ENCODE measurements at regions not wholly inside any gene's neighbourhood (a gene's known extent, or its start where the extent isn't known, plus 50 kb on each side); places are given as distances from the start of the nearest gene placed in this dataset.

GRCh38 chr2:204170411-204170810, 233.8 kb downstream of the ICOS start:
- Mint-ChIP-seq H3K36me3 (no peaks in the 10 kb centered on the region), H3K9me3 (no peaks in the 10 kb centered on the region), H3K27ac (no peak overlapping the region), H3K4me1 (no peaks in the 10 kb centered on the region), H3K4me3 (no peak overlapping the region), H3K27me3 (no peaks in the 10 kb centered on the region)

GRCh38 chr2:204171432-204172144, 235.0 kb downstream of the ICOS start:
- no peaks in the 10 kb centered on the region for H3K27me3 Mint-ChIP-seq
- H3K4me1 Mint-ChIP-seq, result no peaks in the 10 kb centered on the region
- H3K4me3 Mint-ChIP-seq, result no peak overlapping the region
- H3K27ac Mint-ChIP-seq, result no peak overlapping the region
- H3K9me3 Mint-ChIP-seq, result no peaks in the 10 kb centered on the region
- H3K36me3 Mint-ChIP-seq, result no peaks in the 10 kb centered on the region

GRCh38 chr2:204172145-204172600, 235.6 kb downstream of the ICOS start:
- H3K4me1 Mint-ChIP-seq, result no peaks in the 10 kb centered on the region
- no peaks in the 10 kb centered on the region for H3K9me3 Mint-ChIP-seq
- H3K27ac Mint-ChIP-seq, result no peak overlapping the region
- no peaks in the 10 kb centered on the region for H3K36me3 Mint-ChIP-seq
- H3K4me3 Mint-ChIP-seq, result no peak overlapping the region
- H3K27me3 Mint-ChIP-seq, result no peaks in the 10 kb centered on the region

- Mint-ChIP-seq H3K27me3 (peaks cover 4% of the 10 kb centered on the region), H3K9me3 (no peaks in the 10 kb centered on the region), H3K36me3 (no peaks in the 10 kb centered on the region), H3K4me1 (no peaks in the 10 kb centered on the region), H3K4me3 (no peak overlapping the region), H3K27ac (no peak overlapping the region)
Observed at GRCh38 chr2:204174034-204174433, 237.5 kb downstream of the ICOS start.

GRCh38 chr2:204175552-204176271, 239.1 kb downstream of the ICOS start:
- Mint-ChIP-seq H3K4me3 (no peak overlapping the region), H3K36me3 (no peaks in the 10 kb centered on the region), H3K27ac (no peak overlapping the region), H3K4me1 (no peaks in the 10 kb centered on the region), H3K9me3 (no peaks in the 10 kb centered on the region), H3K27me3 (peaks cover 4% of the 10 kb centered on the region)

GRCh38 chr2:204176306-204176705, 239.7 kb downstream of the ICOS start:
- no peak overlapping the region for H3K4me3 Mint-ChIP-seq
- no peaks in the 10 kb centered on the region for H3K9me3 Mint-ChIP-seq
- no peaks in the 10 kb centered on the region for H3K36me3 Mint-ChIP-seq
- no peak overlapping the region for H3K27ac Mint-ChIP-seq
- H3K4me1 Mint-ChIP-seq, result no peaks in the 10 kb centered on the region
- H3K27me3 Mint-ChIP-seq, result peaks cover 4% of the 10 kb centered on the region

GRCh38 chr2:204177251-204177976, 240.9 kb downstream of the ICOS start:
- H3K4me1 Mint-ChIP-seq, result no peaks in the 10 kb centered on the region
- H3K9me3 Mint-ChIP-seq, result no peaks in the 10 kb centered on the region
- peaks cover 4% of the 10 kb centered on the region for H3K27me3 Mint-ChIP-seq
- no peaks in the 10 kb centered on the region for H3K36me3 Mint-ChIP-seq
- no peak overlapping the region for H3K4me3 Mint-ChIP-seq
- H3K27ac Mint-ChIP-seq, result no peak overlapping the region

- H3K9me3 Mint-ChIP-seq, result no peaks in the 10 kb centered on the region
- no peak overlapping the region for H3K4me3 Mint-ChIP-seq
- no peak overlapping the region for H3K27ac Mint-ChIP-seq
- peaks cover 4% of the 10 kb centered on the region for H3K27me3 Mint-ChIP-seq
- no peaks in the 10 kb centered on the region for H3K4me1 Mint-ChIP-seq
- no peaks in the 10 kb centered on the region for H3K36me3 Mint-ChIP-seq
Observed at GRCh38 chr2:204177977-204178522, 241.5 kb downstream of the ICOS start.

GRCh38 chr2:204180649-204181048, 244.1 kb downstream of the ICOS start:
- Mint-ChIP-seq H3K27me3 (peaks cover 4% of the 10 kb centered on the region), H3K36me3 (no peaks in the 10 kb centered on the region), H3K27ac (no peak overlapping the region), H3K9me3 (no peaks in the 10 kb centered on the region), H3K4me3 (no peak overlapping the region), H3K4me1 (no peaks in the 10 kb centered on the region)

- H3K9me3 Mint-ChIP-seq, result no peaks in the 10 kb centered on the region
- H3K4me3 Mint-ChIP-seq, result no peak overlapping the region
- H3K27ac Mint-ChIP-seq, result no peak overlapping the region
- peaks cover 22% of the 10 kb centered on the region for H3K4me1 Mint-ChIP-seq
- H3K36me3 Mint-ChIP-seq, result no peaks in the 10 kb centered on the region
- peaks cover under 1% of the 10 kb centered on the region for H3K27me3 Mint-ChIP-seq
Observed at GRCh38 chr2:204183608-204184007, 247.0 kb downstream of the ICOS start.

GRCh38 chr2:204184226-204184625, 247.7 kb downstream of the ICOS start:
- H3K9me3 Mint-ChIP-seq, result no peaks in the 10 kb centered on the region
- H3K27me3 Mint-ChIP-seq, result no peaks in the 10 kb centered on the region
- H3K36me3 Mint-ChIP-seq, result no peaks in the 10 kb centered on the region
- no peak overlapping the region for H3K4me3 Mint-ChIP-seq
- peaks cover 22% of the 10 kb centered on the region for H3K4me1 Mint-ChIP-seq
- H3K27ac Mint-ChIP-seq, result no peak overlapping the region

GRCh38 chr2:204187229-204188083, 250.9 kb downstream of the ICOS start:
- Mint-ChIP-seq H3K9me3 (no peaks in the 10 kb centered on the region), H3K27me3 (no peaks in the 10 kb centered on the region), H3K27ac (no peak overlapping the region), H3K4me1 (peaks cover 22% of the 10 kb centered on the region), H3K4me3 (no peak overlapping the region), H3K36me3 (no peaks in the 10 kb centered on the region)

GRCh38 chr2:204191574-204191973, 255.0 kb downstream of the ICOS start:
- H3K36me3 Mint-ChIP-seq, result no peaks in the 10 kb centered on the region
- no peak overlapping the region for H3K4me3 Mint-ChIP-seq
- no peaks in the 10 kb centered on the region for H3K27me3 Mint-ChIP-seq
- H3K9me3 Mint-ChIP-seq, result no peaks in the 10 kb centered on the region
- H3K27ac Mint-ChIP-seq, result no peak overlapping the region
- peaks cover 17% of the 10 kb centered on the region for H3K4me1 Mint-ChIP-seq

GRCh38 chr2:204195498-204195897, 258.9 kb downstream of the ICOS start:
- peaks cover 1% of the 10 kb centered on the region for H3K36me3 Mint-ChIP-seq
- H3K27me3 Mint-ChIP-seq, result no peaks in the 10 kb centered on the region
- no peak overlapping the region for H3K27ac Mint-ChIP-seq
- no peaks in the 10 kb centered on the region for H3K4me1 Mint-ChIP-seq
- H3K9me3 Mint-ChIP-seq, result no peaks in the 10 kb centered on the region
- H3K4me3 Mint-ChIP-seq, result no peak overlapping the region

Measured in activated naive CD4-positive, alpha-beta T cell treated with anti-CD3 and anti-CD28 coated beads, Interleukin-2, amount 50 U/mL, for 24 hours (primary cell).